Loucy (cell line): ENCODE measurements at regions not wholly inside any gene's neighbourhood (a gene's known extent, or its start where the extent isn't known, plus 50 kb on each side); places are given as distances from the start of the nearest gene placed in this dataset.

Experiments used
- H2AFZ ChIP-seq: fragments of 200-600 bp; sonication (generic); 2 replicates; pipeline ENCODE4 v1.6.0; 2016; ENCODE audit warnings: antibody characterized with exemption, mild to moderate bottlenecking, low read length, moderate library complexity
- H3F3A ChIP-seq: fragments of 200-600 bp; 2 replicates; pipeline ENCODE4 v1.6.0; 2016; ENCODE audit warnings: antibody characterized with exemption, low read depth, mild to moderate bottlenecking
- H3K27me3 ChIP-seq: fragments of 200-600 bp; sonication (generic); 2 replicates; pipeline ENCODE4 v1.6.1; 2014; ENCODE audit warnings: low read length, mild to moderate bottlenecking; ENCODE audit not compliant: insufficient read depth, poor library complexity, severe bottlenecking
- H3K36me3 ChIP-seq: fragments of 200-600 bp; sonication (generic); 2 replicates; pipeline ENCODE4 v1.6.1; 2016; ENCODE audit warnings: low read length; ENCODE audit not compliant: insufficient read depth
- H3K4me1 ChIP-seq: fragments of 200-600 bp; sonication (generic); 2 replicates; pipeline ENCODE4 v1.5.1; 2014; ENCODE audit warnings: low read length, mild to moderate bottlenecking; ENCODE audit not compliant: insufficient read depth, poor library complexity, severe bottlenecking
- H3K4me2 ChIP-seq: fragments of 200-600 bp; sonication (generic); 2 replicates; pipeline ENCODE4 v1.6.0; 2014; ENCODE audit warnings: antibody characterized with exemption, low read length, low read depth, mild to moderate bottlenecking; ENCODE audit not compliant: poor library complexity, severe bottlenecking
- H3K4me3 ChIP-seq: fragments of 200-600 bp; sonication (generic); 2 replicates; pipeline ENCODE4 v1.5.1; 2014; ENCODE audit warnings: low read length, mild to moderate bottlenecking, mixed read lengths; ENCODE audit not compliant: poor library complexity, severe bottlenecking
- H3K79me2 ChIP-seq: fragments of 200-600 bp; sonication (generic); 2 replicates; pipeline ENCODE4 v1.6.1; 2014; ENCODE audit warnings: low read length; ENCODE audit not compliant: insufficient read depth
- H3K9ac ChIP-seq: fragments of 200-600 bp; sonication (generic); 2 replicates; pipeline ENCODE4 v1.6.0; 2014; ENCODE audit warnings: mild to moderate bottlenecking, low read depth, low read length, moderate library complexity; ENCODE audit not compliant: poor library complexity, severe bottlenecking
- H3K9me2 ChIP-seq: fragments of 200-600 bp; sonication (generic); replicated peaks from 2 replicates; pipeline ENCODE4 v1.6.1; 2016; ENCODE audit warnings: low read depth, low read length, mixed read lengths
- H3K9me3 ChIP-seq: fragments of 200-600 bp; sonication (generic); 2 replicates; pipeline ENCODE4 v1.6.1; 2014; ENCODE audit warnings: mild to moderate bottlenecking, antibody characterized with exemption, low read length, low read depth; ENCODE audit not compliant: insufficient read depth
- H4K20me1 ChIP-seq: fragments of 200-600 bp; sonication (generic); 2 replicates; pipeline ENCODE4 v1.6.0; 2014; ENCODE audit warnings: antibody characterized with exemption, low read length, mild to moderate bottlenecking; ENCODE audit not compliant: insufficient read depth, poor library complexity, severe bottlenecking
- CTCF ChIP-seq: fragments of 200-600 bp; sonication (generic); conservative IDR thresholded peaks from 2 replicates; pipeline ENCODE4 v1.5.1; 2014; ENCODE audit warnings: mild to moderate bottlenecking, antibody characterized with exemption, low read length
- EZH2phosphoT487 ChIP-seq: fragments of 200-600 bp; IDR thresholded peaks from 2 replicates; pipeline ENCODE4 v1.6.1; 2018; ENCODE audit warnings: antibody characterized with exemption, mild to moderate bottlenecking, moderate library complexity, borderline replicate concordance

- H3K4me2 ChIP-seq = no peak overlapping the region
- no peaks in the 10 kb centered on the region for H4K20me1 ChIP-seq
- H3K9ac ChIP-seq = no peak overlapping the region
- H3K36me3 ChIP-seq = no peaks in the 10 kb centered on the region
- H3K27me3 ChIP-seq = no peaks in the 10 kb centered on the region
- TF ChIP-seq CTCF (no peak), EZH2phosphoT487 (no peak)
- H3F3A ChIP-seq = no peaks in the 10 kb centered on the region
- no peaks in the 10 kb centered on the region for H3K9me2 ChIP-seq
- H3K4me3 ChIP-seq = no peak overlapping the region
- no peaks in the 10 kb centered on the region for H3K4me1 ChIP-seq
- no peaks in the 10 kb centered on the region for H3K79me2 ChIP-seq
- H2AFZ ChIP-seq = no peak overlapping the region
- H3K9me3 ChIP-seq = no peaks in the 10 kb centered on the region
These were observed 404.6 kb downstream of the EFNA5 start for GRCh38 chr5:107266100-107266499.

- no peaks in the 10 kb centered on the region for H3K27me3 ChIP-seq
- no peaks in the 10 kb centered on the region for H3K79me2 ChIP-seq
- H3K36me3 ChIP-seq = no peaks in the 10 kb centered on the region
- H3K9ac ChIP-seq = no peak overlapping the region
- H3K4me3 ChIP-seq = no peak overlapping the region
- H3K9me3 ChIP-seq = no peaks in the 10 kb centered on the region
- no peaks in the 10 kb centered on the region for H3K9me2 ChIP-seq
- no peaks in the 10 kb centered on the region for H4K20me1 ChIP-seq
- no peak overlapping the region for H2AFZ ChIP-seq
- H3K4me2 ChIP-seq = no peak overlapping the region
- no peaks in the 10 kb centered on the region for H3F3A ChIP-seq
- TF ChIP-seq CTCF = no peak
- TF ChIP-seq EZH2phosphoT487 = no peak
- H3K4me1 ChIP-seq = no peaks in the 10 kb centered on the region
These were observed 405.5 kb downstream of the EFNA5 start for GRCh38 chr5:107265193-107265592.

- H3F3A ChIP-seq = no peaks in the 10 kb centered on the region
- H3K4me3 ChIP-seq = no peak overlapping the region
- no peak overlapping the region for H2AFZ ChIP-seq
- H3K79me2 ChIP-seq = no peaks in the 10 kb centered on the region
- H3K9me2 ChIP-seq = no peaks in the 10 kb centered on the region
- H3K9me3 ChIP-seq = no peaks in the 10 kb centered on the region
- H3K4me1 ChIP-seq = no peaks in the 10 kb centered on the region
- no peak overlapping the region for H3K9ac ChIP-seq
- TF ChIP-seq CTCF = no peak
- H3K36me3 ChIP-seq = no peaks in the 10 kb centered on the region
- H3K27me3 ChIP-seq = no peaks in the 10 kb centered on the region
- no peaks in the 10 kb centered on the region for H4K20me1 ChIP-seq
- no peak overlapping the region for H3K4me2 ChIP-seq
These were observed 407.2 kb downstream of the EFNA5 start for GRCh38 chr5:107263387-107264018.
